H9 (cell line): ENCODE measurements at regions not wholly inside any gene's neighbourhood (a gene's known extent, or its start where the extent isn't known, plus 50 kb on each side); places are given as distances from the start of the nearest gene placed in this dataset.

Source experiments
- DNase-seq: peaks from one replicate; pipeline ENCODE4 v3.0.0-alpha.2; 2017
- H2AFZ ChIP-seq: one replicate; pipeline ENCODE4 v1.6.1; 2013; ENCODE audit warnings: mild to moderate bottlenecking, low read length, control low read depth, moderate library complexity
- H2AK5ac ChIP-seq: 2 replicates; pipeline ENCODE4 v1.6.1; 2013; ENCODE audit warnings: low read length, control low read depth, mixed read lengths; ENCODE audit not compliant: insufficient read length
- H2BK120ac ChIP-seq: one replicate; pipeline ENCODE4 v1.6.1; 2013; ENCODE audit warnings: low read depth, mild to moderate bottlenecking, low read length, control low read depth, inconsistent platforms; ENCODE audit not compliant: poor library complexity, severe bottlenecking
- H2BK12ac ChIP-seq: 2 replicates; pipeline ENCODE4 v1.6.1; 2013; ENCODE audit warnings: low read length, control low read depth, mixed read lengths, low read depth; ENCODE audit not compliant: insufficient read length
- H2BK15ac ChIP-seq: 2 replicates; pipeline ENCODE4 v1.6.1; 2013; ENCODE audit warnings: low read depth, low read length, control low read depth
- H2BK20ac ChIP-seq: one replicate; pipeline ENCODE4 v1.6.1; 2013; ENCODE audit warnings: low read depth, mild to moderate bottlenecking, low read length, control low read depth, inconsistent platforms; ENCODE audit not compliant: poor library complexity, severe bottlenecking
- H2BK5ac ChIP-seq: 2 replicates; pipeline ENCODE4 v1.6.1; 2013; ENCODE audit warnings: low read length, control low read depth, mixed read lengths; ENCODE audit not compliant: insufficient read length
- H3K14ac ChIP-seq: 2 replicates; pipeline ENCODE4 v1.6.1; 2013; ENCODE audit warnings: low read length, control low read depth; ENCODE audit not compliant: insufficient read depth
- H3K18ac ChIP-seq: 2 replicates; pipeline ENCODE4 v1.6.1; 2013; ENCODE audit warnings: low read depth, mild to moderate bottlenecking, mixed read lengths, low read length, control low read depth; ENCODE audit not compliant: insufficient read length
- H3K23ac ChIP-seq: 2 replicates; pipeline ENCODE4 v1.6.1; 2013; ENCODE audit warnings: low read length, control low read depth, mixed read lengths, low read depth; ENCODE audit not compliant: insufficient read length
- H3K23me2 ChIP-seq: 2 replicates; pipeline ENCODE4 v1.6.1; 2013; ENCODE audit warnings: low read depth, mild to moderate bottlenecking, mixed read lengths, low read length, control low read depth; ENCODE audit not compliant: insufficient read length, poor library complexity, severe bottlenecking
- H3K27ac ChIP-seq: 2 replicates; pipeline ENCODE4 v1.5.1; 2013; ENCODE audit warnings: low read length, control low read depth, mixed read lengths, low read depth; ENCODE audit not compliant: insufficient read length
- H3K27me3 ChIP-seq: 2 replicates; pipeline ENCODE4 v1.6.1; 2013; ENCODE audit warnings: low read length, control low read depth, inconsistent platforms; ENCODE audit not compliant: insufficient read depth
- H3K4ac ChIP-seq: 2 replicates; pipeline ENCODE4 v1.6.1; 2013; ENCODE audit warnings: low read depth, mild to moderate bottlenecking, control low read depth, inconsistent platforms, low read length, moderate library complexity
- H3K4me1 ChIP-seq: 2 replicates; pipeline ENCODE4 v1.6.1; 2013; ENCODE audit warnings: low read length, control low read depth, inconsistent platforms; ENCODE audit not compliant: insufficient read depth
- H3K4me2 ChIP-seq: 2 replicates; pipeline ENCODE4 v1.6.1; 2013; ENCODE audit warnings: low read length, control low read depth, mixed read lengths; ENCODE audit not compliant: insufficient read length, insufficient read depth
- H3K56ac ChIP-seq: 2 replicates; pipeline ENCODE4 v1.6.1; 2013; ENCODE audit warnings: low read depth, mild to moderate bottlenecking, mixed read lengths, low read length, control low read depth; ENCODE audit not compliant: insufficient read length
- H3K79me1 ChIP-seq: 2 replicates; pipeline ENCODE4 v1.6.1; 2013; ENCODE audit warnings: low read depth, mild to moderate bottlenecking, moderate library complexity, low read length, control low read depth, inconsistent platforms; ENCODE audit not compliant: insufficient read depth, poor library complexity, severe bottlenecking
- H3K79me2 ChIP-seq: 2 replicates; pipeline ENCODE4 v1.6.1; 2013; ENCODE audit warnings: low read length, control low read depth, inconsistent platforms; ENCODE audit not compliant: insufficient read depth
- H3K9ac ChIP-seq: 2 replicates; pipeline ENCODE4 v1.6.1; 2013; ENCODE audit warnings: low read length, control low read depth, mixed read lengths; ENCODE audit not compliant: insufficient read length; ENCODE audit errors: extremely low read depth
- H3K9me3 ChIP-seq: one replicate; pipeline ENCODE4 v1.6.1; 2013; ENCODE audit warnings: low read depth, low read length, inconsistent platforms; ENCODE audit not compliant: control insufficient read depth
- H3T11ph ChIP-seq: one replicate; pipeline ENCODE4 v1.6.1; 2013; ENCODE audit warnings: mild to moderate bottlenecking, low read length, control low read depth, inconsistent platforms
- H4K20me1 ChIP-seq: one replicate; pipeline ENCODE4 v1.6.1; 2013; ENCODE audit not compliant: control insufficient read depth, insufficient read length, insufficient read depth
- H4K5ac ChIP-seq: 2 replicates; pipeline ENCODE4 v1.6.1; 2013; ENCODE audit warnings: low read depth, mild to moderate bottlenecking, mixed read lengths, low read length, control low read depth; ENCODE audit not compliant: insufficient read length
- H4K8ac ChIP-seq: replicated peaks from 2 replicates; pipeline ENCODE4 v1.6.1; 2013; ENCODE audit warnings: low read length, control low read depth, mixed read lengths, low read depth; ENCODE audit not compliant: insufficient read length
- H4K91ac ChIP-seq: 2 replicates; pipeline ENCODE4 v1.6.1; 2013; ENCODE audit warnings: low read depth, mild to moderate bottlenecking, moderate library complexity, mixed read lengths, low read length, control low read depth; ENCODE audit not compliant: insufficient read length
- H3K27ac Mint-ChIP-seq, 3 experiments: 2 replicates in 2 of 3; 3 replicates in 1 of 3; pipeline ENCODE4 v1.8.0; 2020 to 2021; ENCODE audit warnings: mixed read lengths in 3 of 3, mild to moderate bottlenecking in 1 of 3, moderate library complexity in 1 of 3
- H3K27me3 Mint-ChIP-seq: 2 replicates; pipeline ENCODE4 v1.8.0; 2021; ENCODE audit warnings: low read depth, mild to moderate bottlenecking, moderate library complexity, mixed read lengths
- H3K36me3 Mint-ChIP-seq, 3 experiments: 2 replicates in 2 of 3; 3 replicates in 1 of 3; pipeline ENCODE4 v1.8.0; 2020 to 2021; ENCODE audit warnings: low read depth in 3 of 3, mixed read lengths in 3 of 3; ENCODE audit not compliant: insufficient read depth in 1 of 3
- H3K4me1 Mint-ChIP-seq, 2 experiments: 2 replicates each; pipeline ENCODE4 v1.8.0; 2020; ENCODE audit warnings: mixed read lengths in 2 of 2
- H3K4me3 Mint-ChIP-seq, 2 experiments: 2 replicates in 1 of 2; 3 replicates in 1 of 2; pipeline ENCODE4 v1.8.0; 2020 to 2021; ENCODE audit warnings: mild to moderate bottlenecking in 2 of 2, mixed read lengths in 2 of 2, moderate library complexity in 1 of 2
- H3K9me3 Mint-ChIP-seq, 2 experiments: 2 replicates in 1 of 2; 3 replicates in 1 of 2; pipeline ENCODE4 v1.8.0; 2020; ENCODE audit warnings: mild to moderate bottlenecking in 2 of 2, mixed read lengths in 2 of 2, moderate library complexity in 1 of 2
- CTCF ChIP-seq: fragments of 200-600 bp; sonication (generic); conservative IDR thresholded peaks from 3 replicates; pipeline ENCODE4 v1.8.0; 2021; ENCODE audit warnings: antibody characterized with exemption, mild to moderate bottlenecking
- WGBS: extraction: QIAGEN DNeasy Blood & Tissue Kit; methylation state at CpG from one replicate; pipeline ENCODE4 v1.1.7; 2013; ENCODE audit warnings: missing lambda C conversion rate, low lambda C conversion rate, mixed read lengths; ENCODE audit not compliant: insufficient read length; ENCODE audit errors: extremely low coverage; 5-methylcytosine and 5-hydroxymethylcytosine counted together

- Histone ChIP-seq H4K20me1 (no peaks in the 10 kb centered on the region), H3K79me1 (no peaks in the 10 kb centered on the region), H3K23me2 (no peaks in the 10 kb centered on the region), H2BK120ac (no peak overlapping the region), H3K27ac (no peak overlapping the region), H2AFZ (no peak overlapping the region), H4K91ac (no peak overlapping the region), H2AK5ac (no peak overlapping the region), H3K9ac (no peak overlapping the region), H3K4me1 (no peaks in the 10 kb centered on the region), H3K56ac (no peak overlapping the region), H3K18ac (no peak overlapping the region), H2BK12ac (no peak overlapping the region), H3K23ac (no peak overlapping the region), H3K9me3 (peaks cover 9% of the 10 kb centered on the region), H3K79me2 (no peaks in the 10 kb centered on the region), H4K5ac (no peak overlapping the region), H4K8ac (no peak overlapping the region), H3T11ph (no peak overlapping the region), H3K27me3 (no peaks in the 10 kb centered on the region), H2BK20ac (no peak overlapping the region), H3K14ac (no peak overlapping the region), H3K4ac (no peak overlapping the region), H2BK15ac (no peak overlapping the region), H2BK5ac (no peak overlapping the region), H3K4me2 (no peak overlapping the region)
- no CpG with 5 or more reads among the region's 10 CpGs for WGBS
- DNase-seq, result no peak
- Mint-ChIP-seq H3K36me3 (peaks cover 0 to 19% (median 0%) of the 10 kb centered on the region in 3 experiments; a peak in 3 of 7 replicates), H3K4me3 (no peak overlapping the region), H3K9me3 (peaks cover 10 to 19% of the 10 kb centered on the region in 2 experiments), H3K27ac (no peak overlapping the region), H3K4me1 (peaks cover 5 to 8% of the 10 kb centered on the region in 2 experiments; a peak in 3 of 4 replicates), H3K27me3 (peaks cover 1% of the 10 kb centered on the region; the same call in 1 of the 2 replicates)
- TF ChIP-seq CTCF, result no peak
These were observed 315.2 kb downstream of the RPS6KC1 start for GRCh38 chr1:213366141-213366831.
